Thyroid gland (tissue), 4 donors: ENCODE measurements at regions not wholly inside any gene's neighbourhood (a gene's known extent, or its start where the extent isn't known, plus 50 kb on each side); places are given as distances from the start of the nearest gene placed in this dataset.

Experiments used
- POLR2A ChIP-seq, 2 donors: fragments of 450-650 bp; IDR thresholded peaks; one replicate each; pipeline ENCODE4 v1.6.1; 2017; ENCODE audit warnings: antibody characterized with exemption in 2 of 2, mild to moderate bottlenecking in 2 of 2, moderate library complexity in 1 of 2
- TF ChIP-seq, protein P1 (sequence below), 6 experiments: fragments of 200-600 bp in 3 of 6; fragments of 450-650 bp in 3 of 6; sonication (generic) in 3 of 6; IDR thresholded peaks; one replicate each; pipeline ENCODE4 v1.5.1; 2016 to 2019; ENCODE audit warnings: antibody characterized with exemption in 6 of 6, mild to moderate bottlenecking in 2 of 6, inconsistent platforms in 1 of 6, moderate library complexity in 1 of 6

- TF ChIP-seq, protein P1, sequence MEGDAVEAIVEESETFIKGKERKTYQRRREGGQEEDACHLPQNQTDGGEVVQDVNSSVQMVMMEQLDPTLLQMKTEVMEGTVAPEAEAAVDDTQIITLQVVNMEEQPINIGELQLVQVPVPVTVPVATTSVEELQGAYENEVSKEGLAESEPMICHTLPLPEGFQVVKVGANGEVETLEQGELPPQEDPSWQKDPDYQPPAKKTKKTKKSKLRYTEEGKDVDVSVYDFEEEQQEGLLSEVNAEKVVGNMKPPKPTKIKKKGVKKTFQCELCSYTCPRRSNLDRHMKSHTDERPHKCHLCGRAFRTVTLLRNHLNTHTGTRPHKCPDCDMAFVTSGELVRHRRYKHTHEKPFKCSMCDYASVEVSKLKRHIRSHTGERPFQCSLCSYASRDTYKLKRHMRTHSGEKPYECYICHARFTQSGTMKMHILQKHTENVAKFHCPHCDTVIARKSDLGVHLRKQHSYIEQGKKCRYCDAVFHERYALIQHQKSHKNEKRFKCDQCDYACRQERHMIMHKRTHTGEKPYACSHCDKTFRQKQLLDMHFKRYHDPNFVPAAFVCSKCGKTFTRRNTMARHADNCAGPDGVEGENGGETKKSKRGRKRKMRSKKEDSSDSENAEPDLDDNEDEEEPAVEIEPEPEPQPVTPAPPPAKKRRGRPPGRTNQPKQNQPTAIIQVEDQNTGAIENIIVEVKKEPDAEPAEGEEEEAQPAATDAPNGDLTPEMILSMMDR (IDR thresholded peaks at IDR 0.05) = no peak
- TF ChIP-seq POLR2A (IDR thresholded peaks at IDR 0.05) = no peak
Observed at GRCh38 chr6:1222728-1223595, 88.9 kb upstream of the FOXQ1 start.
